Mesodermal cell (in vitro differentiated cells): ENCODE measurements at regions not wholly inside any gene's neighbourhood (a gene's known extent, or its start where the extent isn't known, plus 50 kb on each side); places are given as distances from the start of the nearest gene placed in this dataset.

ENCODE experiments used
- H3K27ac ChIP-seq: 2 replicates; pipeline ENCODE4 v1.7.0; 2013; ENCODE audit warnings: mild to moderate bottlenecking, low read depth, low read length, moderate library complexity; ENCODE audit not compliant: severe bottlenecking
- H3K36me3 ChIP-seq: 2 replicates; pipeline ENCODE4 v1.7.1; 2013; ENCODE audit warnings: mild to moderate bottlenecking, low read length, moderate library complexity; ENCODE audit not compliant: control insufficient read depth, insufficient read depth
- H3K4me1 ChIP-seq: one replicate; pipeline ENCODE4 v1.7.1; 2013; ENCODE audit warnings: mild to moderate bottlenecking, low read length; ENCODE audit not compliant: insufficient read depth, control insufficient read depth, poor library complexity, severe bottlenecking
- H3K4me3 ChIP-seq: 2 replicates; pipeline ENCODE4 v1.7.0; 2013; ENCODE audit warnings: low read length, control low read depth, mild to moderate bottlenecking; ENCODE audit not compliant: insufficient read depth, poor library complexity, severe bottlenecking; ENCODE audit errors: extremely low read depth
- H3K9me3 ChIP-seq: 2 replicates; pipeline ENCODE4 v1.7.1; 2013; ENCODE audit warnings: mild to moderate bottlenecking, low read length, moderate library complexity; ENCODE audit not compliant: control insufficient read depth
- WGBS, 2 experiments: methylation state at CpG; one replicate each; pipeline ENCODE4 v1.1.5; 2013; ENCODE audit warnings: missing lambda C conversion rate in 2 of 2; ENCODE audit not compliant: insufficient coverage in 2 of 2; 5-methylcytosine and 5-hydroxymethylcytosine counted together

DNA sequence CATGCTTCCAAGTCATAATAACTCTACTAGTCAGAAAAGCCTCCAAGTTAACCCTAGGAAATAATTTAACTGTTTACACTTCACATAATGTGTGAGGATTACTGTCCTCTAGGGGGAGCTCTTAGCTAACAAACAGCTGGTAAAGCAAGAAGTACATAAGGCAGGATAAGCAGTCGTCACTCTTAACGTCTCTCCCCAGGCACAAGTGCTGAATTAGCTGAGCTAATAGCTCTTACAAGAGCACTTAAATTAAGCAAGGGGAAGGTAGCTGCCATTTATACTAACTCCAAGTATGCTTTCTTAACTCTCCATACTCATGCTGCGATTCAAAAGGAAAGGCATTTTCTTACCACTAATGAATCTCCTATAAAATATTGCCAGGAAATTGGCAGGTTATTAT lies 79.3 kb upstream of the TSPAN11 start:
- H3K27ac ChIP-seq = no peak overlapping the region
- no peaks in the 10 kb centered on the region for H3K9me3 ChIP-seq
- H3K4me1 ChIP-seq = peaks cover 3% of the 10 kb centered on the region
- H3K36me3 ChIP-seq = no peaks in the 10 kb centered on the region
- 100% methylated on average over 1 of the region's 3 CpGs; no CpG with 5 or more reads in 1 of the 2 experiments for WGBS, 2 experiments
- no peak overlapping the region for H3K4me3 ChIP-seq

DNA sequence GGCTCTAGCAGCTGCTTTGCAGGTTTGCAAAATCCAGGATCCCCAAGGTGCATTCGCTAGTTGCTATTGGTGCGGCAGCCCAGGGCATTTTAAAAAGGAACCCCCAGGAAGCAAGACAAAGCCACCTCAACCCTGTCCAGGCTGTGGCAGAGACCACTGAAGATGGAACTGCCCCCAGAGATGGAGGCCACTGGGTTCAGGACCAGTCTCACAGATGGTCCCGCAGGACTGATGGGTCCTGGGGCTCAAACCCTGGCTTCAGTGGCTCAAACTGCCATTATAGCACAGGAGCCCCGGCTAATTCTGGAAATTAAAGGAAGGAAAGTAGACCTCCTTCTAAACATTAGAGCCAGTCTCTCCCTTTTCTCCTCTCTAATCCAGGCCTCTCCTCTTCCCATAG lies 79.8 kb upstream of the TSPAN11 start:
- no peaks in the 10 kb centered on the region for H3K9me3 ChIP-seq
- WGBS, 2 experiments = 67 to 88% methylated on average over 2 to 4 of the region's 4 CpGs
- H3K4me3 ChIP-seq = no peak overlapping the region
- no peak overlapping the region for H3K27ac ChIP-seq
- no peaks in the 10 kb centered on the region for H3K36me3 ChIP-seq
- H3K4me1 ChIP-seq = no peaks in the 10 kb centered on the region

DNA sequence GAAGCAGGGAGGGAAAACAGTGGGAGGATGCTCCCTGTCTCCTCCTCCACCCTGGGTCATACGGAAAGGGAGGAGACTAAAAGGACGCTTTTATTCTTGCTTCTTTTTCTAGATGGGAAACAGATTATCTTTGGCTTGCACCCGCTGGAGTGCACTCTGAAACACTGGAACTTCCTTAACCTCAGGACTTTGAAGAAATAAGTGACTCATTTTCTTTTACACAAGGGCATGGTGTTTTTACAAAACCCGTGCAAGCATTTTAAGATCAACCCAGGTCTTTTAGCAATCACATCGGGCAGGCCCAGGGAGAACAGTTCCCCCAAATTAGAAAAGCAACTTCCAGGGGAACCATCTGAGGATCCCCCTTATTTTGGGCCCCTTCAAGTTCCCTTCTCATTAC lies 80.9 kb upstream of the TSPAN11 start:
- no peaks in the 10 kb centered on the region for H3K36me3 ChIP-seq
- no peaks in the 10 kb centered on the region for H3K4me1 ChIP-seq
- 91 to 93% methylated on average over 3 to 5 of the region's 5 CpGs for WGBS, 2 experiments
- no peak overlapping the region for H3K4me3 ChIP-seq
- H3K27ac ChIP-seq = no peak overlapping the region
- no peaks in the 10 kb centered on the region for H3K9me3 ChIP-seq

DNA sequence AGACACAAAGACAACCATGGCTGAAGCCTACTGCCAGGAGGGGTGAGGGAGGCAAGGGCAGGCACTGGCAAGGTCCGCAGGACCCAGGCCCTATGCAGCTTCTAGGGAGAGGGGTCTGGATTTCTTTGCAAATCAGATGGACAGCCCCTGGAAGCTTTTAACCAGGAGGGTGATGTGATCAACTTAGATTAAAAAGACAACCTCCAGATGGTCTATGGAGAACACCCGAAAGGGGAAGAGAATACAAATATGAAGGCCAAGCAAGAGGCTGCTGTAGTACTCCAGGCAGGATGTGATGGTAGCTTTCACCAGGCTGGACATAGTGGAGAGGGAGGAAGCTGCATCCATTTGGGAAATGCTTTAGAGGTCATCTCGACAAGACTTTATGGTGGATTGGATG lies 83.3 kb upstream of the TSPAN11 start:
- H3K9me3 ChIP-seq = no peaks in the 10 kb centered on the region
- no peaks in the 10 kb centered on the region for H3K4me1 ChIP-seq
- H3K4me3 ChIP-seq = no peak overlapping the region
- H3K27ac ChIP-seq = no peak overlapping the region
- H3K36me3 ChIP-seq = no peaks in the 10 kb centered on the region
- 88 to 90% methylated on average over 2 to 3 of the region's 3 CpGs for WGBS, 2 experiments

DNA sequence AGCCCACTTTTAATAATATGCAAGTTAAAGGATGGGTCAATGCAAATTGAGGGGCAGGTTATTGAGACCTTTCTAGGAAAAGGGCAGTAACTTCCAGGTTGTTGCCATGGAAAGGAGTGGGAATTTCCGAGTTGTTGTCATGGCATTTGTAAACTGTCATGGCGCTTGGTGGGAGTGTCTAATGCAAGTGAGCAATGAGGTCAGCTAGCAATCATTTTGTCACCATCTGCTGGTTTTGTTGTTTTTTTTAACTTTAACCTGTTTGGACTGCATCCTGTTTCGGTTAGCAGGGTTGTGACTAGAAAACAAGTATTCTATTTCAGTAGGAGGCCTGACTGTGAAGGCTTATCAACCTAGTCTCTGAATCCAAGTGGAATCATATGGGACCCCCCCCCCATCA lies 85.8 kb upstream of the TSPAN11 start:
- Histone ChIP-seq H3K4me1 (no peaks in the 10 kb centered on the region), H3K9me3 (no peaks in the 10 kb centered on the region), H3K27ac (no peak overlapping the region), H3K4me3 (no peak overlapping the region), H3K36me3 (no peaks in the 10 kb centered on the region)
- 92 to 97% methylated on average over 2 to 3 of the region's 3 CpGs for WGBS, 2 experiments

DNA sequence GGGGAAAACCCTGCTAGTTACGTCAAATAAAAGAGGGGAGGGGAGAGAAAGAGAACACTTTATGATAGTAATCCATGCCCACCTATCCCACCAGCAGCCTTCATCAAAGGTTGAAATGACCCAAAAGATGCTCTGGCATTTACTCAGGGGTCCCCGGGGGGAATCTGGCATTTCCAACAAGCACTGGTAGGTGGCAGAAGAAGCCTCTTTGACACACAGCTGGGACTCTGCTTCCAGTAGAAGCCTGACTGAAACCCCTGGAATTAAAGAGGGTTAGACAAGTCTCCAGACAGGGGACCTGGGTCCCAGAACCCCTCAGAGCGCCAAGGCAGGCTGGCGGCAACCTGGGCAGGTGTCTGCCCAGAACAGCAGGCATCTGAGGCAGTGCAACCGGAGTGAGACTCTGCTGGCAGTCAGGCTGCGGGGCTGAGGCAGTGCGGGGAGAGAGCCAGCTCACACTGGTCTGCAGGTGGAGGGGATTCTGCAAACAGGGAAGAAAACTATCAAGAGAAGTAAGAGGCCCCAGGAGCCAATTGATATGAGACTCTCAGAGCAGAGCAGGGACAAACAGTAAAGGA lies 85.0 kb upstream of the CAPRIN2 start:
- Histone ChIP-seq H3K4me3 (no peak overlapping the region), H3K27ac (no peak overlapping the region), H3K9me3 (no peaks in the 10 kb centered on the region), H3K4me1 (no peaks in the 10 kb centered on the region), H3K36me3 (no peaks in the 10 kb centered on the region)
- 53 to 76% methylated on average over 5 to 6 of the region's 7 CpGs for WGBS, 2 experiments

DNA sequence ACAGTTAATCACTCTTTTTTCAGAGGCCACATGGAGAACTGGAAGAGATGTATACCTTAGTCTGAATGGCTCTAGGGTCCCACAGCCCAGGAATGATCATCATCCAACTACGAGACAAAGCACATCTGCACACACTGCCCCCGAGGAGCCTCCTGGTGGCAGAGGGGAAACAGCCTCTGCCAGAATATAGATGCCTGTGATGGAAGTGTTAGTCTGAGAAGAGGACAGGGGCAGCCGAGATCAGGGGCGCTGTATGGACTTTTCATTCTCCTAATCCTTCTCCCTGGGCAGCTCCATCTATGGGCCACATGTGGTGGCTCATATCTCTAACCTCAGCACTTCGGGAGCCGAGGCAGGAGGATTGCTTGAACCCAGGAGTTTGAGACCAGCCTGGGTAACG lies 82.8 kb upstream of the CAPRIN2 start:
- peaks cover 8% of the 10 kb centered on the region for H3K9me3 ChIP-seq
- no peaks in the 10 kb centered on the region for H3K4me1 ChIP-seq
- H3K27ac ChIP-seq = no peak overlapping the region
- H3K4me3 ChIP-seq = no peak overlapping the region
- 100% methylated on average over 2 to 4 of the region's 7 CpGs for WGBS, 2 experiments
- no peaks in the 10 kb centered on the region for H3K36me3 ChIP-seq

DNA sequence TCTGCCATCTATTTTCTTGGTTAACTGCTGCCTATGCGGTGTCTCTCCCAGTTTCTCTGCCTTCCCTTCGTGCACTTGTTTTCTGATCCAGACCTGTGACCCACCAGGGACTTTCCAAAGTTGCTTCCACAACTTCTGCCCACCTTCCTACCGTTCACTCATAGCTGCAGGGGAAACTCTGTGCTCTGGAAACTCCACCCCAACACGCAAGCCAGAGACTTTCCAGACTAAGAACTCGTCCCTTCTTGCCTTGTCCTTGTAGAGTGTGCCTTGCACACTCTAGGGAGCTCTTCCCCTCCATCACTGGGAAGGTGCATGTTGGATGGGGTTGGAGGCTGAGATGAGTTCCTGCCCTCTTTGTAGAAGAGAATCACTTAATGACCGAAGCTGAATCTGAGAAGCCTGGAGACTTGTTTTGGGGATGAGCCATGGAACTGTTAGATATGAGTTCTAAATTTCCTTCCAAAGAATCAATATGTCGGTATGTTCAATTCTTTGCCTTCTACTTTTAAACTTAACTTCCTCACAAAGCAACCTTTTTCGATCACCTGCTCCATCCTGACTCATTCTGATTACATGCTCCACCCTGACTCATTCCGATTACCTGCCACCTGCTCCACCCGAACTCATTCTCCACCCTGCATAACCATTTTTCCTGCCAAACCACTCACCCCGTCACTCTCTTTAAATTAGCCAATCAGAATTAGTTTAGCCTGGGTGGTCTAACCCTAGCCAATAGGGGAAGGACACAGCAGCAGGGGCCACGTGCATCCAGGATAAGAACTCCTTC lies 82.1 kb upstream of the CAPRIN2 start:
- no peaks in the 10 kb centered on the region for H3K4me1 ChIP-seq
- no peaks in the 10 kb centered on the region for H3K36me3 ChIP-seq
- no peak overlapping the region for H3K4me3 ChIP-seq
- WGBS, 2 experiments = 90 to 96% methylated on average over 7 of the region's 12 CpGs
- no peak overlapping the region for H3K27ac ChIP-seq
- H3K9me3 ChIP-seq = peaks cover 8% of the 10 kb centered on the region

DNA sequence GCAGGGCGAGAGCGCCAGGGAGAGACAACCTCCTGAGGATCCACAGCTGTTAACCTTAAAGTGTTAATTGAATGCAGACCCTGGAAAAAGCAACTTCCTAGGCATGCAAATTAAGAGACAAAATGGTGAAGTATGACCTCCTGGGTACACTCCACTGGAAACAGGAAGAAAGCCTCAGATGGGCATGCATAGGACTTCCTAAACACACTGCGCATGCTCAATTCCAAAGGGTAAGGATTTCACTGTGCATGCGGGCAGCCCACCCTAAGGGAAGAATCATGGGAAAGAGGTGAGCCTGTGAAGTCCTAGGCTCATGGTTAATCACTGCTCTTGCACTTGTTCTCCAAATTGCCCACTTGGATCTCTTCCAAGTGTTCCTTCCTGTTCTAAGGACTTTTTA lies 80.5 kb upstream of the CAPRIN2 start:
- WGBS, 2 experiments = 79 to 100% methylated on average over 2 to 3 of the region's 4 CpGs
- Histone ChIP-seq H3K9me3 (peaks cover 8% of the 10 kb centered on the region), H3K4me3 (no peak overlapping the region), H3K27ac (no peak overlapping the region), H3K36me3 (no peaks in the 10 kb centered on the region), H3K4me1 (no peaks in the 10 kb centered on the region)

DNA sequence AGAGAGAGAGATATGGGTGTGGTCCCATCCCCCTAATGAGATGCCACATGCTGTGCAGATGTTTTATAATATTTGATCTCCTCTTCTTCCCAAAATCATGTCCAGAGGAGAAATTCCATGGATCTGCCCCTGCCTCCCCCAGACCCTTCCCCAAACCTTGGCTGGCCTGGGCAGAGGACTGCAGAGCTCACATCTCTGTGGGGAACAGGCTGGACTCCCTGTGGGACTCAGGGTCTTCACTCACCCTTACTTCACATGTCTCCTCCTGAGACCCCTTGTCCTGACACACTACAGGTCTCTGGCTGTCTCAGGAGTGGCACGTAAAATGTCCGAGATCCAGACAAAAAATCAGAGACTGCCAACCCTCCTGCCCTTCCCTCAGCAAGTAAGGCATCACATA lies 76.0 kb upstream of the CAPRIN2 start:
- peaks cover 8% of the 10 kb centered on the region for H3K9me3 ChIP-seq
- no peak overlapping the region for H3K27ac ChIP-seq
- H3K4me1 ChIP-seq = no peaks in the 10 kb centered on the region
- no peak overlapping the region for H3K4me3 ChIP-seq
- 85 to 93% methylated on average over 2 of the region's 2 CpGs for WGBS, 2 experiments
- no peaks in the 10 kb centered on the region for H3K36me3 ChIP-seq

DNA sequence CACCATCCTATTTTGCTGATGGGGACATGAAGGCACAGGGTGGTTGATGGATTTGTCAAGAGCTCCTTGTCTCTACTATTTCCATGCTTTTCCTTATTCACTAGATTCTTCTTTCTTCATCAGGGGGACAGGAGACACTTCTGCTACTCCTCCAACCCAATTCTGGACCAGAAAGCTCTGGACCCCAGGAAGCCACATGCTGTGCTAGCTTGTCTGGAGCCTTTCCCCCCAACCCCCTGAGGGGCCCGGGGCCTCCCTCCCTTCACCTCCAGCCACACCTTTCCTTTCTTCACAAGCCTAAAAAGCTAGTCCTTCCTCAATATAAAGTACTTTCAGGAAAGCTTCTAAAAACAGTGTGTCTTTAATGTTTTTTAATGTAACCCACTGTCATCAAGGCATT lies 75.1 kb upstream of the CAPRIN2 start:
- Histone ChIP-seq H3K4me3 (no peak overlapping the region), H3K4me1 (no peaks in the 10 kb centered on the region), H3K9me3 (peaks cover 8% of the 10 kb centered on the region), H3K36me3 (no peaks in the 10 kb centered on the region), H3K27ac (no peak overlapping the region)
- 86% methylated on average over 1 of the region's 1 CpG; no CpG with 5 or more reads in 1 of the 2 experiments for WGBS, 2 experiments
